Suprapubic skin (tissue), 4 donors: ENCODE measurements at regions not wholly inside any gene's neighbourhood (a gene's known extent, or its start where the extent isn't known, plus 50 kb on each side); places are given as distances from the start of the nearest gene placed in this dataset.

ENCODE experiments used
- DNase-seq, 2 donors: peaks; one replicate each; pipeline ENCODE4 v3.0.0-alpha.2; 2019; ENCODE audit warnings: low spot score in 2 of 2
- H3K27ac ChIP-seq: fragments of 200-600 bp; sonication (generic); one replicate; pipeline ENCODE4 v1.5.1; 2019
- H3K27me3 ChIP-seq: fragments of 200-600 bp; sonication (generic); one replicate; pipeline ENCODE4 v1.5.1; 2019
- H3K36me3 ChIP-seq: fragments of 200-600 bp; sonication (generic); one replicate; pipeline ENCODE4 v1.5.1; 2019
- H3K4me1 ChIP-seq: fragments of 200-600 bp; sonication (generic); one replicate; pipeline ENCODE4 v1.5.1; 2019
- H3K4me3 ChIP-seq: fragments of 200-600 bp; sonication (generic); one replicate; pipeline ENCODE4 v1.5.1; 2019; ENCODE audit warnings: mild to moderate bottlenecking
- H3K9me3 ChIP-seq: fragments of 200-600 bp; sonication (generic); one replicate; pipeline ENCODE4 v1.5.1; 2019
- CTCF ChIP-seq, 2 donors: fragments of 200-600 bp in 1 of 2; fragments of 450-650 bp in 1 of 2; sonication (generic) in 1 of 2; IDR thresholded peaks; one replicate each; pipeline ENCODE4 v1.5.1; 2016 to 2019; ENCODE audit warnings: antibody characterized with exemption in 2 of 2, mild to moderate bottlenecking in 1 of 2, moderate library complexity in 1 of 2
- EP300 ChIP-seq: sonication (generic); formaldehyde crosslinking; IDR thresholded peaks from one replicate; pipeline ENCODE4 v1.6.1; 2017; ENCODE audit warnings: antibody characterized with exemption
- POLR2A ChIP-seq, 2 donors: fragments of 450-650 bp; IDR thresholded peaks; one replicate each; pipeline ENCODE4 v1.6.1; 2017; ENCODE audit warnings: antibody characterized with exemption in 2 of 2, mild to moderate bottlenecking in 2 of 2, moderate library complexity in 2 of 2
- POLR2AphosphoS5 ChIP-seq, 3 donors: sonication (generic); formaldehyde crosslinking; IDR thresholded peaks; one replicate each; pipeline ENCODE4 v1.6.1; 2017; ENCODE audit warnings: antibody characterized with exemption in 3 of 3
- WGBS: methylation state at CpG from one replicate; pipeline ENCODE4 v1.1.5; 2018; 5-methylcytosine and 5-hydroxymethylcytosine counted together

- H3K27ac ChIP-seq = no peak overlapping the region
- H3K4me3 ChIP-seq = no peak overlapping the region
- H3K9me3 ChIP-seq = no peaks in the 10 kb centered on the region
- TF ChIP-seq CTCF (IDR thresholded peaks at IDR 0.05) = no peak
- H3K36me3 ChIP-seq = no peaks in the 10 kb centered on the region
- H3K27me3 ChIP-seq = no peaks in the 10 kb centered on the region
- no peak for DNase-seq
- 49% methylated on average over 5 of the region's 5 CpGs for WGBS
- H3K4me1 ChIP-seq = no peaks in the 10 kb centered on the region
Observed at GRCh38 chr20:52684905-52685304, 287.3 kb upstream of the TSHZ2 start.

GRCh38 chr20:52684176-52684575 is 288.0 kb upstream of the TSHZ2 start:
- WGBS = 52% methylated on average over 10 of the region's 14 CpGs
- TF ChIP-seq CTCF (IDR thresholded peaks at IDR 0.05) (no peak), POLR2AphosphoS5 (IDR thresholded peaks at IDR 0.05) (no peak), EP300 (no peak), POLR2A (IDR thresholded peaks at IDR 0.05) (no peak)
- H3K27me3 ChIP-seq = no peaks in the 10 kb centered on the region

GRCh38 chr20:52683761-52684160 is 288.4 kb upstream of the TSHZ2 start:
- Histone ChIP-seq H3K4me3 (no peak overlapping the region), H3K9me3 (no peaks in the 10 kb centered on the region), H3K4me1 (no peaks in the 10 kb centered on the region), H3K36me3 (no peaks in the 10 kb centered on the region), H3K27me3 (no peaks in the 10 kb centered on the region), H3K27ac (no peak overlapping the region)
- TF ChIP-seq POLR2A (IDR thresholded peaks at IDR 0.05) (no peak), POLR2AphosphoS5 (IDR thresholded peaks at IDR 0.05) (no peak), EP300 (no peak), CTCF (IDR thresholded peaks at IDR 0.05) (no peak)
- no peak for DNase-seq
- 67% methylated on average over 5 of the region's 5 CpGs for WGBS

More at GRCh38 chr20:52684176-52684575, 288.0 kb upstream of the TSHZ2 start:
- H3K36me3 ChIP-seq = no peaks in the 10 kb centered on the region
- DNase-seq = no peak
- no peaks in the 10 kb centered on the region for H3K9me3 ChIP-seq
- H3K4me1 ChIP-seq = no peaks in the 10 kb centered on the region
- H3K4me3 ChIP-seq = no peak overlapping the region
- no peak overlapping the region for H3K27ac ChIP-seq

- H3K27ac ChIP-seq = no peak overlapping the region
- TF ChIP-seq POLR2A (IDR thresholded peaks at IDR 0.05) = no peak
- H3K4me1 ChIP-seq = no peaks in the 10 kb centered on the region
- DNase-seq = no peak
- H3K36me3 ChIP-seq = no peaks in the 10 kb centered on the region
- no peaks in the 10 kb centered on the region for H3K27me3 ChIP-seq
- WGBS = 70% methylated on average over 1 of the region's 1 CpG
- H3K4me3 ChIP-seq = no peak overlapping the region
- no peaks in the 10 kb centered on the region for H3K9me3 ChIP-seq
Observed at GRCh38 chr20:52682237-52682636, 289.9 kb upstream of the TSHZ2 start.

DNA sequence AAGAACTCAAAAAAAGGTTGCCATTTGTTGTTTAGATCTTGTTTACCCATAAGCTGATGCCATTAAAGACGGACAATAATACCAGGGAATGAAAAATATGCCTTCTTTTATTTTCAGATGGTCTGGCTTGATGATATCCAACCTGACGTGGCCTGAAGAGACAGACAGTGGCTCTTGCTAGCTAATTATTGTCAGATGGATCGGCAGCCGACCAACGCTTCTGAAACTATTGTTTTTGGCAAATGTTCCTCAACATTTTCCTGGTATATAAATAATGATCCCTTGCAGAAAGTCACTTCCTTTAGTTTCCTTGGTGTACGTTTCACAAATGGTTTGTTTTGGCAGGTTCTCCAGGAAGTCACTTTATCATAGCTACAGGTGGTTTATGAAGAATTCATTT is 290.9 kb upstream of the TSHZ2 start:
- no peak for TF ChIP-seq CTCF (IDR thresholded peaks at IDR 0.05)
- no peak for TF ChIP-seq POLR2AphosphoS5 (IDR thresholded peaks at IDR 0.05)
- TF ChIP-seq POLR2A (IDR thresholded peaks at IDR 0.05) = no peak
- no peak for TF ChIP-seq EP300
- no peaks in the 10 kb centered on the region for H3K27me3 ChIP-seq
- no peak overlapping the region for H3K27ac ChIP-seq
- no peaks in the 10 kb centered on the region for H3K4me1 ChIP-seq
- WGBS = 58% methylated on average over 6 of the region's 6 CpGs
- H3K9me3 ChIP-seq = no peaks in the 10 kb centered on the region
- H3K4me3 ChIP-seq = no peak overlapping the region
- H3K36me3 ChIP-seq = no peaks in the 10 kb centered on the region
- no peak for DNase-seq

DNA sequence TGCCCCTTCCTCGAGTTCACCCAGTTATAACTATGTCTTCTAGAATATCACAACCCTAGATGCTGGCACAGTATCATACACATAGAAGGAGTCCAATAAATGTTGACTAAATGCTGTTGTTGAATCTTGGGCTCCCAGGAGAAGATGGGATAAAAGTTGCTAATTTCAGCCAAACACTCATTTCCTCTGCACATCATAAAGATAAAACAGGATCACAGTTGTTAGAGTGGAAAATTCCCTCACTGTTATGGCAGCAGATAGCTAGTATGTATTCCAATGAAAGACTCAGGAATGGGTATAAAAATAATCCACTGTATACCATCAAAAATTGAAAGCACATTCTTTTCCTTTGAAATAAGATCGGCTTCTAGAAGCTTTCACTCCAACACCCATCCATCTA is 294.9 kb upstream of the TSHZ2 start:
- no peaks in the 10 kb centered on the region for H3K9me3 ChIP-seq
- no peak for DNase-seq
- H3K4me3 ChIP-seq = no peak overlapping the region
- H3K4me1 ChIP-seq = no peaks in the 10 kb centered on the region
- 61% methylated on average over 2 of the region's 2 CpGs for WGBS
- TF ChIP-seq POLR2A (IDR thresholded peaks at IDR 0.05) = no peak
- TF ChIP-seq EP300 = no peak
- TF ChIP-seq CTCF (IDR thresholded peaks at IDR 0.05) = no peak
- TF ChIP-seq POLR2AphosphoS5 (IDR thresholded peaks at IDR 0.05) = no peak
- no peaks in the 10 kb centered on the region for H3K27me3 ChIP-seq
- no peaks in the 10 kb centered on the region for H3K36me3 ChIP-seq
- no peak overlapping the region for H3K27ac ChIP-seq
